Transverse colon (tissue), 4 donors: ENCODE measurements at regions not wholly inside any gene's neighbourhood (a gene's known extent, or its start where the extent isn't known, plus 50 kb on each side); places are given as distances from the start of the nearest gene placed in this dataset.

Experiments used
- CTCF ChIP-seq, 5 experiments: fragments of 200-600 bp in 3 of 5; fragments of 450-650 bp in 2 of 5; sonication (generic) in 3 of 5; IDR thresholded peaks; 1 replicate in 2 of 5; 2 replicates in 3 of 5; pipeline ENCODE4 v1.5.1; 2016 to 2017; ENCODE audit warnings: antibody characterized with exemption in 5 of 5, inconsistent platforms in 3 of 5, mild to moderate bottlenecking in 2 of 5, moderate library complexity in 1 of 5
- EP300 ChIP-seq: sonication (generic); formaldehyde crosslinking; IDR thresholded peaks from one replicate; pipeline ENCODE4 v1.6.1; 2017; ENCODE audit warnings: antibody characterized with exemption, low read depth
- POLR2A ChIP-seq: fragments of 450-650 bp; IDR thresholded peaks from one replicate; pipeline ENCODE4 v1.6.1; 2016; ENCODE audit warnings: antibody characterized with exemption, mild to moderate bottlenecking, moderate library complexity
- POLR2AphosphoS5 ChIP-seq, 3 donors: sonication (generic); formaldehyde crosslinking; IDR thresholded peaks; one replicate each; pipeline ENCODE4 v1.6.1; 2016; ENCODE audit warnings: antibody characterized with exemption in 3 of 3

- no peak for TF ChIP-seq CTCF (IDR thresholded peaks at IDR 0.05)
- no peak for TF ChIP-seq POLR2AphosphoS5 (IDR thresholded peaks at IDR 0.05)
- no peak for TF ChIP-seq EP300
- no peak for TF ChIP-seq POLR2A
Measured at GRCh38 chrX:107547621-107548020, 80.7 kb upstream of the PRPS1 start.
